Endodermal cell (in vitro differentiated cells): ENCODE measurements at regions not wholly inside any gene's neighbourhood (a gene's known extent, or its start where the extent isn't known, plus 50 kb on each side); places are given as distances from the start of the nearest gene placed in this dataset.

Experiments
- DNase-seq: peaks from one replicate; pipeline ENCODE4 v3.0.0-alpha.2; 2017
- H3K27ac ChIP-seq: 2 replicates; pipeline ENCODE4 v1.5.1; 2013; ENCODE audit warnings: mild to moderate bottlenecking, low read depth, low read length, moderate library complexity
- H3K27me3 ChIP-seq: 2 replicates; pipeline ENCODE4 v1.6.1; 2013; ENCODE audit warnings: mild to moderate bottlenecking, low read length, moderate library complexity; ENCODE audit not compliant: insufficient read depth, control insufficient read depth, poor library complexity, severe bottlenecking
- H3K36me3 ChIP-seq: 2 replicates; pipeline ENCODE4 v1.7.0; 2013; ENCODE audit warnings: mild to moderate bottlenecking, low read length, moderate library complexity; ENCODE audit not compliant: control insufficient read depth, insufficient read depth
- H3K4me1 ChIP-seq: one replicate; pipeline ENCODE4 v1.7.0; 2013; ENCODE audit warnings: low read length; ENCODE audit not compliant: control insufficient read depth, insufficient read depth
- H3K4me3 ChIP-seq: 2 replicates; pipeline ENCODE4 v1.5.1; 2013; ENCODE audit warnings: mild to moderate bottlenecking, low read length, moderate library complexity
- H3K9ac ChIP-seq: 2 replicates; pipeline ENCODE4 v1.6.1; 2013; ENCODE audit warnings: mild to moderate bottlenecking, low read length, moderate library complexity; ENCODE audit not compliant: poor library complexity, severe bottlenecking; ENCODE audit errors: extremely low read depth
- H3K9me3 ChIP-seq: 2 replicates; pipeline ENCODE4 v1.6.1; 2013; ENCODE audit warnings: mild to moderate bottlenecking, low read length, moderate library complexity; ENCODE audit not compliant: control insufficient read depth
- H3K27ac Mint-ChIP-seq: 2 replicates; pipeline ENCODE4 v1.8.0; 2020; ENCODE audit warnings: mixed read lengths
- H3K27me3 Mint-ChIP-seq: 2 replicates; pipeline ENCODE4 v1.8.0; 2021; ENCODE audit warnings: mild to moderate bottlenecking, mixed read lengths; ENCODE audit not compliant: insufficient read depth
- H3K36me3 Mint-ChIP-seq: 2 replicates; pipeline ENCODE4 v1.8.0; 2020; ENCODE audit warnings: low read depth, mixed read lengths
- H3K4me1 Mint-ChIP-seq: 2 replicates; pipeline ENCODE4 v1.8.0; 2020; ENCODE audit warnings: mixed read lengths
- H3K4me3 Mint-ChIP-seq: 2 replicates; pipeline ENCODE4 v1.8.0; 2020; ENCODE audit warnings: mild to moderate bottlenecking, moderate library complexity, mixed read lengths
- H3K9me3 Mint-ChIP-seq: 2 replicates; pipeline ENCODE4 v1.8.0; 2020; ENCODE audit warnings: mild to moderate bottlenecking, mixed read lengths
- WGBS, 2 experiments: methylation state at CpG; one replicate each; pipeline versions ENCODE4 v1.1.5 to v1.1.7; 2013; ENCODE audit warnings: missing lambda C conversion rate in 2 of 2, mixed read lengths in 1 of 2; ENCODE audit not compliant: insufficient coverage in 1 of 2, insufficient read length in 1 of 2; 5-methylcytosine and 5-hydroxymethylcytosine counted together
- TF ChIP-seq, protein P1 (sequence below): fragments of 200-600 bp; sonication (generic); conservative IDR thresholded peaks from 2 replicates; pipeline ENCODE4 v1.5.0; 2021; ENCODE audit warnings: antibody characterized with exemption, mild to moderate bottlenecking

DNA sequence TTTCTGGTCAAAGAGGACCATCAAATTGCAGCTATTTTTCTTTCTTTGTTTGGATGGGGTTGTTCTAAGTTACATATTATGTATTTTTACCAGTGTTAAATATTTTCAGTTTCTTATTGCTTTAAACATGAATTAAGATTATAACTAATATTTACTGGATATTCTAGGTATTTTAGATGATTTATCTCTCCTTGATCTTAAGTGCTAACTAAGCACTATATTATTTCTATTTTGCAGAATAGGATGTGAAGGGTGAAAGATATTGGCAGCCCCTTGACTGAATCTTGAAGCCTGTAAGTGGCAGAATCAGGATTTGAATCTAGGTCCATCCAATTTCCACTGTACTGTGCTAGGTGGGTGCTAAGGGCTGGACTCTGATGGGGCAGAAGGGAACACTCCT lies 307.3 kb upstream of the CCL2 start:
- peaks cover 10% of the 10 kb centered on the region for H3K27me3 Mint-ChIP-seq
- Histone ChIP-seq H3K9ac (no peak overlapping the region), H3K4me1 (no peaks in the 10 kb centered on the region), H3K36me3 (no peaks in the 10 kb centered on the region), H3K9me3 (no peaks in the 10 kb centered on the region), H3K27ac (no peak overlapping the region), H3K27me3 (peaks cover 11% of the 10 kb centered on the region), H3K4me3 (no peak overlapping the region)
- no peaks in the 10 kb centered on the region for H3K9me3 Mint-ChIP-seq
- TF ChIP-seq, protein P1, sequence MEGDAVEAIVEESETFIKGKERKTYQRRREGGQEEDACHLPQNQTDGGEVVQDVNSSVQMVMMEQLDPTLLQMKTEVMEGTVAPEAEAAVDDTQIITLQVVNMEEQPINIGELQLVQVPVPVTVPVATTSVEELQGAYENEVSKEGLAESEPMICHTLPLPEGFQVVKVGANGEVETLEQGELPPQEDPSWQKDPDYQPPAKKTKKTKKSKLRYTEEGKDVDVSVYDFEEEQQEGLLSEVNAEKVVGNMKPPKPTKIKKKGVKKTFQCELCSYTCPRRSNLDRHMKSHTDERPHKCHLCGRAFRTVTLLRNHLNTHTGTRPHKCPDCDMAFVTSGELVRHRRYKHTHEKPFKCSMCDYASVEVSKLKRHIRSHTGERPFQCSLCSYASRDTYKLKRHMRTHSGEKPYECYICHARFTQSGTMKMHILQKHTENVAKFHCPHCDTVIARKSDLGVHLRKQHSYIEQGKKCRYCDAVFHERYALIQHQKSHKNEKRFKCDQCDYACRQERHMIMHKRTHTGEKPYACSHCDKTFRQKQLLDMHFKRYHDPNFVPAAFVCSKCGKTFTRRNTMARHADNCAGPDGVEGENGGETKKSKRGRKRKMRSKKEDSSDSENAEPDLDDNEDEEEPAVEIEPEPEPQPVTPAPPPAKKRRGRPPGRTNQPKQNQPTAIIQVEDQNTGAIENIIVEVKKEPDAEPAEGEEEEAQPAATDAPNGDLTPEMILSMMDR = no peak
- no peaks in the 10 kb centered on the region for H3K36me3 Mint-ChIP-seq
- H3K27ac Mint-ChIP-seq = no peak overlapping the region
- DNase-seq = no peak
- H3K4me3 Mint-ChIP-seq = no peak overlapping the region
- peaks cover 11% of the 10 kb centered on the region for H3K4me1 Mint-ChIP-seq

DNA sequence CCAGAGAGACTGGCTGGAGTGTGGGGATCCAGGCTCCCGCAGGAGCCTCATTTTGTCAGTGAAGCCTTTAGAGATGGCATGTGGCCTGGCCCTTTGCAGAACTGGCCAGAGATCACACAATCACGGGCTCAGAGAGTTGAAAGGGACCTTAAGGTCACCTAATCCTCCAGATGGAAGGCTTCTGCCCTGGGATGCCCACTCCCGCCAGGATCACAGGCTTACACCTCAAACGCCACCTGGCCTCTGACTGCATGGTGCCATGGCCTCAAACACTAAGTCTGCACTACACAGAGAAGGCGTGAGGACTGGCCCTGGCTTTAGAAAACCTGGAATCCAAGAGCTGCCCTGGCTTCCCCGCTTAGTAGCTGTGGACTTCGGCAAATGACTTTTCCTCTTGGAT lies 306.8 kb upstream of the CCL2 start:
- H3K4me3 Mint-ChIP-seq = no peak overlapping the region
- H3K36me3 Mint-ChIP-seq = no peaks in the 10 kb centered on the region
- H3K27me3 Mint-ChIP-seq = peaks cover 8% of the 10 kb centered on the region
- no peaks in the 10 kb centered on the region for H3K4me1 ChIP-seq
- peaks cover 11% of the 10 kb centered on the region for H3K4me1 Mint-ChIP-seq
- H3K36me3 ChIP-seq = no peaks in the 10 kb centered on the region
- H3K9me3 Mint-ChIP-seq = no peaks in the 10 kb centered on the region
- TF ChIP-seq, protein P1 = no peak
- H3K27ac ChIP-seq = no peak overlapping the region
- H3K9ac ChIP-seq = no peak overlapping the region
- DNase-seq = peak; percentile 42
- 89 to 98% methylated on average over 7 of the region's 7 CpGs for WGBS, 2 experiments
- peaks cover 11% of the 10 kb centered on the region for H3K27me3 ChIP-seq
- H3K4me3 ChIP-seq = no peak overlapping the region
- H3K27ac Mint-ChIP-seq = no peak overlapping the region
- no peaks in the 10 kb centered on the region for H3K9me3 ChIP-seq

DNA sequence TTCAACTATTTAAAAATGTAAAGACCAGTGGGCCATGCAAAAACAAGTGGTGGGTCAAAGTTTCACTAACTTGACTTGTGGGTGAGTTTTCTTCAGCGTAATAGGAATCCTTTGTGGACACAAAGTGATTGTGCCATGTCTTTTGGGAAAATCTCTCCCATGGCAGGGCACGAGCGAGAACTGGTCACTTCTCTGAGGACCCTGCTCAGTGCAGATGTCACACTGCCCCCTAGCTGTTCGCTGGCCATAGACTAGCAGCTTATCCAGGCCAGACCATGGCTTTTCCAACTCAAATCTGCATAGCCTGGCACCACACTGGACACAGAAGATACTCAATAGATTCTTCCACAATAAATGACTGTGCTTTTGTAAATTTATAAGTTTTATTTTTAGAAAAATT lies 306.0 kb upstream of the CCL2 start:
- Histone ChIP-seq H3K4me3 (no peak overlapping the region), H3K9me3 (no peaks in the 10 kb centered on the region), H3K36me3 (no peaks in the 10 kb centered on the region), H3K4me1 (no peaks in the 10 kb centered on the region), H3K27ac (no peak overlapping the region), H3K27me3 (peaks cover 11% of the 10 kb centered on the region), H3K9ac (no peak overlapping the region)
- DNase-seq = peak; percentile 95
- no peak overlapping the region for H3K27ac Mint-ChIP-seq
- TF ChIP-seq, protein P1 = peak; percentile 91
- H3K4me1 Mint-ChIP-seq = peaks cover 11% of the 10 kb centered on the region
- 57 to 62% methylated on average over 4 of the region's 4 CpGs for WGBS, 2 experiments
- H3K36me3 Mint-ChIP-seq = no peaks in the 10 kb centered on the region
- no peaks in the 10 kb centered on the region for H3K9me3 Mint-ChIP-seq
- H3K27me3 Mint-ChIP-seq = peaks cover 7% of the 10 kb centered on the region
- H3K4me3 Mint-ChIP-seq = no peak overlapping the region
